Esophagus squamous epithelium (tissue), 5 donors: ENCODE measurements at regions not wholly inside any gene's neighbourhood (a gene's known extent, or its start where the extent isn't known, plus 50 kb on each side); places are given as distances from the start of the nearest gene placed in this dataset.

ENCODE experiments used
- DNase-seq: peaks from one replicate; lab custom pipeline; 2025; lab: John Stamatoyannopoulos, UW
- H3K27ac ChIP-seq, 4 donors: fragments of 200-600 bp; sonication (generic); one replicate each; pipeline ENCODE4 v1.5.1; 2016 to 2019; ENCODE audit warnings: mild to moderate bottlenecking in 1 of 4
- H3K27me3 ChIP-seq, 4 donors: fragments of 200-600 bp; sonication (generic); 1 replicate in 3 of 4; 2 replicates in 1 of 4; pipeline versions ENCODE4 v1.5.1 to v1.6.0; 2017 to 2021; ENCODE audit warnings: antibody characterized with exemption in 1 of 4
- H3K36me3 ChIP-seq, 3 donors: fragments of 200-600 bp; sonication (generic); one replicate each; pipeline ENCODE4 v1.5.1; 2016 to 2019
- H3K4me1 ChIP-seq, 3 donors: fragments of 200-600 bp; sonication (generic); one replicate each; pipeline ENCODE4 v1.5.1; 2017 to 2019
- H3K4me3 ChIP-seq, 4 donors: fragments of 200-600 bp; sonication (generic); 1 replicate in 3 of 4; 2 replicates in 1 of 4; pipeline ENCODE4 v1.5.1; 2016 to 2019; ENCODE audit warnings: mild to moderate bottlenecking in 2 of 4, moderate library complexity in 1 of 4
- H3K9me3 ChIP-seq, 3 donors: fragments of 200-600 bp; sonication (generic); one replicate each; pipeline ENCODE4 v1.5.1; 2016 to 2019
- CTCF ChIP-seq, 6 experiments: fragments of 450-650 bp in 4 of 6; fragments of 200-600 bp in 2 of 6; sonication (generic) in 2 of 6; IDR thresholded peaks; one replicate each; pipeline ENCODE4 v1.5.1; 2016 to 2019; ENCODE audit warnings: antibody characterized with exemption in 6 of 6, mild to moderate bottlenecking in 4 of 6, moderate library complexity in 4 of 6
- POLR2A ChIP-seq, 4 donors: fragments of 450-650 bp; IDR thresholded peaks; one replicate each; pipeline ENCODE4 v1.6.1; 2017; ENCODE audit warnings: antibody characterized with exemption in 4 of 4, mild to moderate bottlenecking in 4 of 4, moderate library complexity in 3 of 4
- WGBS, 2 donors: methylation state at CpG; one replicate each; pipeline ENCODE4 v1.1.5; 2018; 5-methylcytosine and 5-hydroxymethylcytosine counted together
- intact Hi-C: fragments of 100-400 bp; cut with DNase I; formaldehyde crosslinking; loops from one replicate; pipeline ENCODE4 v1.15.0; 2022
- donor health status: DM: yes; HTN: yes; CAD: no.

DNA sequence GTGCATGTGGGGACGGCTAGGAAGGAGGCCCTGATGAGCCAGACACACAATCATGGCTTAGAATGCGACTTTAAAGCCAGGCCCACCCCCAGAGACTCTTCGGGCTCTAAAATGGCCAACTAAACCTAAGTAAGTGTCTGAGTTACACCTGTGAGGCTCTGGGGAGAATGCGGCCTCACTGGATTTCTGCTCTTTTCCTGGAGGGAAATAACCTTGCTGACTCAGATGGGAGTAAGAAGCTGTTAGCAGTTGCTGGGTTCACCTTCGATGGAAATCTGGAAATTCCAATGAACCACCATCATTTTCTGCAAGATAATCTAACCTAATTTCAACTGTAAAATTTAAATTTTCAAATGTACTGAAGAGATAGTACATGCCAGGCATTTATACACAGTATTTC is 97.6 kb upstream of the MAML3 start:
- H3K27me3 ChIP-seq = no peaks in the 10 kb centered on the region
- peaks cover 7 to 54% (median 9%) of the 10 kb centered on the region in 3 donors for H3K4me1 ChIP-seq
- DNase-seq = no peak
- H3K27ac ChIP-seq = peak overlapping the region; percentile 92 to 96 (median 94)
- WGBS, 2 donors = 42 to 62% methylated on average over 1 of the region's 5 CpGs
- H3K9me3 ChIP-seq = no peaks in the 10 kb centered on the region
- intact Hi-C loops = loop anchor here (5.0 to 10.0 kb wide), 3 partner anchors 99 to 597 kb away; partner anchors contain the start of gene MAML3
- H3K36me3 ChIP-seq = no peaks in the 10 kb centered on the region
- no peak overlapping the region for H3K4me3 ChIP-seq
- TF ChIP-seq CTCF (IDR thresholded peaks at IDR 0.05) (no peak), POLR2A (IDR thresholded peaks at IDR 0.05) (no peak)

DNA sequence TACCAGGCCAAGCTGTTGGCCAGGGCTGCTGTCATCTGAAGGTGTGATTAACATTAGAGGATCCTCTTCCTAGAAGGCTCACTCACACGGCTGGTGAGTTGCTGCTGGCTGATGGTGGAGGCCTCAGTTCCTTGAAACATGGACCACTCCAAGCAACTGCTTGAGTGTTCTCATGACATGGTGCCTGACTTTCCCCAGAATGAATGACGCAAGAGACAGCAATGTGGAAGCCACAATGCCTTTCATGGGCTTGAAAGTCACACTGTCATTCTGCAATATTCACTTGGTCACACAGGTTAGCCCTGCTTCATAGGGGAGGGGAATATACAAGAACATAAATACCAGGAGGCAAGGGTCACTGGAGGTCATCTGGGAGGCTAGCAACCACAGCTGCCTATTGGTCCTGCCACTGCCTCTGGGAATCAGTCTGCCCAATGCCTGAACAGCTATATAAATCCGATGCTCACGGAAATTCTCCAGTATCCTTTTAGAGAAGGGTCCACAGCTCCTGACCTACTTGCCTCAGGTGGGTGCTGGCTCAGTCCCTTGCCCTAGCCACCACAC is 97.1 kb upstream of the MAML3 start:
- Histone ChIP-seq H3K36me3 (no peaks in the 10 kb centered on the region), H3K27me3 (no peaks in the 10 kb centered on the region), H3K4me3 (no peak overlapping the region), H3K9me3 (no peaks in the 10 kb centered on the region), H3K4me1 (peaks cover 7 to 54% (median 9%) of the 10 kb centered on the region in 3 donors), H3K27ac (peak overlapping the region; percentile 17 to 96 (median 66))
- DNase-seq = no peak
- WGBS, 2 donors = 88% methylated on average over 1 of the region's 4 CpGs; no CpG with 5 or more reads in 1 of the 2 donors
- intact Hi-C loops = loop anchor here (5.0 to 10.0 kb wide), 3 partner anchors 99 to 596 kb away; partner anchors contain the start of gene MAML3
- TF ChIP-seq POLR2A (IDR thresholded peaks at IDR 0.05) = no peak
- TF ChIP-seq CTCF (IDR thresholded peaks at IDR 0.05) = no peak

GRCh38 chr4:140249351-140249750 is 95.4 kb upstream of the MAML3 start:
- Histone ChIP-seq H3K27ac (no peak overlapping the region), H3K27me3 (no peaks in the 10 kb centered on the region), H3K9me3 (no peaks in the 10 kb centered on the region), H3K4me1 (peaks cover 7 to 48% (median 9%) of the 10 kb centered on the region in 3 donors), H3K36me3 (no peaks in the 10 kb centered on the region), H3K4me3 (no peak overlapping the region)
- no peak for TF ChIP-seq CTCF (IDR thresholded peaks at IDR 0.05)
- TF ChIP-seq POLR2A (IDR thresholded peaks at IDR 0.05) = no peak
- DNase-seq = no peak
- 69 to 80% methylated on average over 4 of the region's 4 CpGs for WGBS, 2 donors
- intact Hi-C loops = no loop called here

DNA sequence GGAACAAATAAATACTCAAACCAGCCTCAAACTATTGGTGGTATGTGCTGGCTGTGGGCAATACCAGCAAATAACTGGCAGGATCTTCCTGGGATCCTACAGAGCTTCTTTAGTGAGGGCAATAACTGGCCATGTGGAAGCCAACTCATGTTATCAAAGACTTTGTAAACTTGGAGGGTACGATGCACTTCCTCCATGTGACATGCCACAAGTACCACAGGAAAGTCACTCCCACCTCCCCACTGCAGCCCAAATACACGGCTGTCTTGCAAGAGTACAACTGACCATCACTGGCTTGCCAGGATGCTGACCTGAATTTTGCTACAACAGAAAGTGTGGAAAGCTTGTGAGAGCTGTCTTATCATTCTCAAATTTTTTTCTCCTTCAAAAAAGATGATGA is 93.3 kb upstream of the MAML3 start:
- H3K27ac ChIP-seq = no peak overlapping the region
- no peak overlapping the region for H3K4me3 ChIP-seq
- WGBS, 2 donors = 48 to 88% methylated on average over 2 of the region's 2 CpGs
- H3K36me3 ChIP-seq = no peaks in the 10 kb centered on the region
- H3K9me3 ChIP-seq = no peaks in the 10 kb centered on the region
- no peak for TF ChIP-seq CTCF (IDR thresholded peaks at IDR 0.05)
- no peak for TF ChIP-seq POLR2A (IDR thresholded peaks at IDR 0.05)
- no peaks in the 10 kb centered on the region for H3K27me3 ChIP-seq
- no peak for DNase-seq
- intact Hi-C loops = no loop called here
- H3K4me1 ChIP-seq = peaks cover 13 to 50% (median 16%) of the 10 kb centered on the region in 3 donors

DNA sequence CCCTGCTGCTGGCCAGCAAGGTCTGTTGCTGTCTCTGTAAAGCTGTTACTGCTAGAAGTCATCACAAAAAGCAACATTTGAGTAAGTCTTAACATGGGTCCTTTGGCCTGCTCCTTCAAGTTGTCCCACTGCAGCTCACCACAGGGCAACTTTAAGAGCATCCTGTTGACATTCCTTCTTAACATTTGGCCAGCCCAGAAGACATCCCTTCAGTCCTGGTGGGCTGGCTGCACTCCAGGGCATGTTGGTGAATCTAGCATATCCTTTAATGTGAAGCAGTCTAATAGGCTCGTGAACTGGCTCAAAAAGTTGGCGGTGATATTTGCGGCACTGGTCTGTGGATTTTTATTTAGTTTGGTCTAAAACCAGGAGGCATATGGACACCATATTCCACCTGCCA is 92.2 kb upstream of the MAML3 start:
- Histone ChIP-seq H3K36me3 (no peaks in the 10 kb centered on the region), H3K27ac (no peak overlapping the region), H3K4me3 (no peak overlapping the region), H3K4me1 (peaks cover 9 to 41% (median 12%) of the 10 kb centered on the region in 3 donors), H3K9me3 (no peaks in the 10 kb centered on the region), H3K27me3 (no peaks in the 10 kb centered on the region)
- TF ChIP-seq CTCF (IDR thresholded peaks at IDR 0.05) = no peak
- TF ChIP-seq POLR2A (IDR thresholded peaks at IDR 0.05) = no peak
- intact Hi-C loops = no loop called here
- 98 to 100% methylated on average over 3 of the region's 3 CpGs for WGBS, 2 donors
- DNase-seq = no peak
